B cell (primary cell): ENCODE measurements at regions not wholly inside any gene's neighbourhood (a gene's known extent, or its start where the extent isn't known, plus 50 kb on each side); places are given as distances from the start of the nearest gene placed in this dataset.

Experiments used
- EZH2 ChIP-seq: IDR thresholded peaks from 2 replicates; pipeline ENCODE4 v1.6.1; 2012; ENCODE audit warnings: borderline replicate concordance, low read depth, mild to moderate bottlenecking, moderate library complexity, low read length; ENCODE audit not compliant: insufficient read depth, poor library complexity, severe bottlenecking
- TF ChIP-seq, protein P1 (sequence below): fragments of 200-600 bp; IDR thresholded peaks from one replicate; pipeline ENCODE4 v1.8.0; 2022; ENCODE audit warnings: antibody characterized with exemption, mild to moderate bottlenecking

DNA sequence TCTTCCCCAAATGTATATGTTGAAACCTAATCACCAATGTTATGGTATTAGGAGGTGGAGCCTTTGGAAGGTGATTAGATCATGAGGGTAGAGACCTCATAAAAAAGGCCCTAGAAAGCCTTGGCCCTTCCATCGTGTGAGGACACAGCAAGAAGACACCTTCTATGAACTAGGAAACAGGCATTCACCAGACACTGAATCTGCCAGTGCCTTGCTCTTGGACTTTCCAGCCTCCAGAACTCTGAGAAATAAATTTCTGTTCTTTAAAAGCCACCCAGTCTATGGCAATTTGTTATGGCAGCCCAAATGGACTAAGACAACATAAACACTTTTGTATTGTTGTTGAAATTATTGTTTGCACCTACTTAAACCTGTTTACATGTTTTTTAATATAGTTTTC is 221.8 kb upstream of the RPS6KA3 start:
- TF ChIP-seq, protein P1, sequence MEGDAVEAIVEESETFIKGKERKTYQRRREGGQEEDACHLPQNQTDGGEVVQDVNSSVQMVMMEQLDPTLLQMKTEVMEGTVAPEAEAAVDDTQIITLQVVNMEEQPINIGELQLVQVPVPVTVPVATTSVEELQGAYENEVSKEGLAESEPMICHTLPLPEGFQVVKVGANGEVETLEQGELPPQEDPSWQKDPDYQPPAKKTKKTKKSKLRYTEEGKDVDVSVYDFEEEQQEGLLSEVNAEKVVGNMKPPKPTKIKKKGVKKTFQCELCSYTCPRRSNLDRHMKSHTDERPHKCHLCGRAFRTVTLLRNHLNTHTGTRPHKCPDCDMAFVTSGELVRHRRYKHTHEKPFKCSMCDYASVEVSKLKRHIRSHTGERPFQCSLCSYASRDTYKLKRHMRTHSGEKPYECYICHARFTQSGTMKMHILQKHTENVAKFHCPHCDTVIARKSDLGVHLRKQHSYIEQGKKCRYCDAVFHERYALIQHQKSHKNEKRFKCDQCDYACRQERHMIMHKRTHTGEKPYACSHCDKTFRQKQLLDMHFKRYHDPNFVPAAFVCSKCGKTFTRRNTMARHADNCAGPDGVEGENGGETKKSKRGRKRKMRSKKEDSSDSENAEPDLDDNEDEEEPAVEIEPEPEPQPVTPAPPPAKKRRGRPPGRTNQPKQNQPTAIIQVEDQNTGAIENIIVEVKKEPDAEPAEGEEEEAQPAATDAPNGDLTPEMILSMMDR, result no peak
- no peak for TF ChIP-seq EZH2
